H9 (cell line): ENCODE measurements at regions not wholly inside any gene's neighbourhood (a gene's known extent, or its start where the extent isn't known, plus 50 kb on each side); places are given as distances from the start of the nearest gene placed in this dataset.

ENCODE experiments used
- DNase-seq: peaks from one replicate; pipeline ENCODE4 v3.0.0-alpha.2; 2017
- H2AFZ ChIP-seq: one replicate; pipeline ENCODE4 v1.6.1; 2013; ENCODE audit warnings: mild to moderate bottlenecking, low read length, control low read depth, moderate library complexity
- H2AK5ac ChIP-seq: 2 replicates; pipeline ENCODE4 v1.6.1; 2013; ENCODE audit warnings: low read length, control low read depth, mixed read lengths; ENCODE audit not compliant: insufficient read length
- H2BK120ac ChIP-seq: one replicate; pipeline ENCODE4 v1.6.1; 2013; ENCODE audit warnings: low read depth, mild to moderate bottlenecking, low read length, control low read depth, inconsistent platforms; ENCODE audit not compliant: poor library complexity, severe bottlenecking
- H2BK12ac ChIP-seq: 2 replicates; pipeline ENCODE4 v1.6.1; 2013; ENCODE audit warnings: low read length, control low read depth, mixed read lengths, low read depth; ENCODE audit not compliant: insufficient read length
- H2BK15ac ChIP-seq: 2 replicates; pipeline ENCODE4 v1.6.1; 2013; ENCODE audit warnings: low read depth, low read length, control low read depth
- H2BK20ac ChIP-seq: one replicate; pipeline ENCODE4 v1.6.1; 2013; ENCODE audit warnings: low read depth, mild to moderate bottlenecking, low read length, control low read depth, inconsistent platforms; ENCODE audit not compliant: poor library complexity, severe bottlenecking
- H2BK5ac ChIP-seq: 2 replicates; pipeline ENCODE4 v1.6.1; 2013; ENCODE audit warnings: low read length, control low read depth, mixed read lengths; ENCODE audit not compliant: insufficient read length
- H3K14ac ChIP-seq: 2 replicates; pipeline ENCODE4 v1.6.1; 2013; ENCODE audit warnings: low read length, control low read depth; ENCODE audit not compliant: insufficient read depth
- H3K18ac ChIP-seq: 2 replicates; pipeline ENCODE4 v1.6.1; 2013; ENCODE audit warnings: low read depth, mild to moderate bottlenecking, mixed read lengths, low read length, control low read depth; ENCODE audit not compliant: insufficient read length
- H3K23ac ChIP-seq: 2 replicates; pipeline ENCODE4 v1.6.1; 2013; ENCODE audit warnings: low read length, control low read depth, mixed read lengths, low read depth; ENCODE audit not compliant: insufficient read length
- H3K23me2 ChIP-seq: 2 replicates; pipeline ENCODE4 v1.6.1; 2013; ENCODE audit warnings: low read depth, mild to moderate bottlenecking, mixed read lengths, low read length, control low read depth; ENCODE audit not compliant: insufficient read length, poor library complexity, severe bottlenecking
- H3K27ac ChIP-seq: 2 replicates; pipeline ENCODE4 v1.5.1; 2013; ENCODE audit warnings: low read length, control low read depth, mixed read lengths, low read depth; ENCODE audit not compliant: insufficient read length
- H3K27me3 ChIP-seq: 2 replicates; pipeline ENCODE4 v1.6.1; 2013; ENCODE audit warnings: low read length, control low read depth, inconsistent platforms; ENCODE audit not compliant: insufficient read depth
- H3K4ac ChIP-seq: 2 replicates; pipeline ENCODE4 v1.6.1; 2013; ENCODE audit warnings: low read depth, mild to moderate bottlenecking, control low read depth, inconsistent platforms, low read length, moderate library complexity
- H3K4me1 ChIP-seq: 2 replicates; pipeline ENCODE4 v1.6.1; 2013; ENCODE audit warnings: low read length, control low read depth, inconsistent platforms; ENCODE audit not compliant: insufficient read depth
- H3K4me2 ChIP-seq: 2 replicates; pipeline ENCODE4 v1.6.1; 2013; ENCODE audit warnings: low read length, control low read depth, mixed read lengths; ENCODE audit not compliant: insufficient read length, insufficient read depth
- H3K56ac ChIP-seq: 2 replicates; pipeline ENCODE4 v1.6.1; 2013; ENCODE audit warnings: low read depth, mild to moderate bottlenecking, mixed read lengths, low read length, control low read depth; ENCODE audit not compliant: insufficient read length
- H3K79me1 ChIP-seq: 2 replicates; pipeline ENCODE4 v1.6.1; 2013; ENCODE audit warnings: low read depth, mild to moderate bottlenecking, moderate library complexity, low read length, control low read depth, inconsistent platforms; ENCODE audit not compliant: insufficient read depth, poor library complexity, severe bottlenecking
- H3K79me2 ChIP-seq: 2 replicates; pipeline ENCODE4 v1.6.1; 2013; ENCODE audit warnings: low read length, control low read depth, inconsistent platforms; ENCODE audit not compliant: insufficient read depth
- H3K9ac ChIP-seq: 2 replicates; pipeline ENCODE4 v1.6.1; 2013; ENCODE audit warnings: low read length, control low read depth, mixed read lengths; ENCODE audit not compliant: insufficient read length; ENCODE audit errors: extremely low read depth
- H3K9me3 ChIP-seq: one replicate; pipeline ENCODE4 v1.6.1; 2013; ENCODE audit warnings: low read depth, low read length, inconsistent platforms; ENCODE audit not compliant: control insufficient read depth
- H3T11ph ChIP-seq: one replicate; pipeline ENCODE4 v1.6.1; 2013; ENCODE audit warnings: mild to moderate bottlenecking, low read length, control low read depth, inconsistent platforms
- H4K20me1 ChIP-seq: one replicate; pipeline ENCODE4 v1.6.1; 2013; ENCODE audit not compliant: control insufficient read depth, insufficient read length, insufficient read depth
- H4K5ac ChIP-seq: 2 replicates; pipeline ENCODE4 v1.6.1; 2013; ENCODE audit warnings: low read depth, mild to moderate bottlenecking, mixed read lengths, low read length, control low read depth; ENCODE audit not compliant: insufficient read length
- H4K8ac ChIP-seq: replicated peaks from 2 replicates; pipeline ENCODE4 v1.6.1; 2013; ENCODE audit warnings: low read length, control low read depth, mixed read lengths, low read depth; ENCODE audit not compliant: insufficient read length
- H4K91ac ChIP-seq: 2 replicates; pipeline ENCODE4 v1.6.1; 2013; ENCODE audit warnings: low read depth, mild to moderate bottlenecking, moderate library complexity, mixed read lengths, low read length, control low read depth; ENCODE audit not compliant: insufficient read length
- H3K27ac Mint-ChIP-seq, 3 experiments: 2 replicates in 2 of 3; 3 replicates in 1 of 3; pipeline ENCODE4 v1.8.0; 2020 to 2021; ENCODE audit warnings: mixed read lengths in 3 of 3, mild to moderate bottlenecking in 1 of 3, moderate library complexity in 1 of 3
- H3K27me3 Mint-ChIP-seq: 2 replicates; pipeline ENCODE4 v1.8.0; 2021; ENCODE audit warnings: low read depth, mild to moderate bottlenecking, moderate library complexity, mixed read lengths
- H3K36me3 Mint-ChIP-seq, 3 experiments: 2 replicates in 2 of 3; 3 replicates in 1 of 3; pipeline ENCODE4 v1.8.0; 2020 to 2021; ENCODE audit warnings: low read depth in 3 of 3, mixed read lengths in 3 of 3; ENCODE audit not compliant: insufficient read depth in 1 of 3
- H3K4me1 Mint-ChIP-seq, 2 experiments: 2 replicates each; pipeline ENCODE4 v1.8.0; 2020; ENCODE audit warnings: mixed read lengths in 2 of 2
- H3K4me3 Mint-ChIP-seq, 2 experiments: 2 replicates in 1 of 2; 3 replicates in 1 of 2; pipeline ENCODE4 v1.8.0; 2020 to 2021; ENCODE audit warnings: mild to moderate bottlenecking in 2 of 2, mixed read lengths in 2 of 2, moderate library complexity in 1 of 2
- H3K9me3 Mint-ChIP-seq, 2 experiments: 2 replicates in 1 of 2; 3 replicates in 1 of 2; pipeline ENCODE4 v1.8.0; 2020; ENCODE audit warnings: mild to moderate bottlenecking in 2 of 2, mixed read lengths in 2 of 2, moderate library complexity in 1 of 2
- WGBS: extraction: QIAGEN DNeasy Blood & Tissue Kit; methylation state at CpG from one replicate; pipeline ENCODE4 v1.1.7; 2013; ENCODE audit warnings: missing lambda C conversion rate, low lambda C conversion rate, mixed read lengths; ENCODE audit not compliant: insufficient read length; ENCODE audit errors: extremely low coverage; 5-methylcytosine and 5-hydroxymethylcytosine counted together
- TF ChIP-seq, protein P1 (sequence below): fragments of 200-600 bp; sonication (generic); conservative IDR thresholded peaks from 3 replicates; pipeline ENCODE4 v1.8.0; 2021; ENCODE audit warnings: antibody characterized with exemption, mild to moderate bottlenecking

- Histone ChIP-seq H3K79me2 (no peaks in the 10 kb centered on the region), H3K4me2 (no peak overlapping the region), H3K18ac (no peak overlapping the region), H3K23me2 (no peaks in the 10 kb centered on the region), H2BK20ac (no peak overlapping the region), H3K79me1 (no peaks in the 10 kb centered on the region), H2BK5ac (no peak overlapping the region), H3K56ac (no peak overlapping the region), H3K9ac (no peak overlapping the region), H3K9me3 (peaks cover 14% of the 10 kb centered on the region), H3K14ac (no peak overlapping the region), H3K27me3 (no peaks in the 10 kb centered on the region), H2AK5ac (no peak overlapping the region), H4K5ac (no peak overlapping the region), H3T11ph (no peak overlapping the region), H2BK12ac (no peak overlapping the region), H3K23ac (no peak overlapping the region), H3K4me1 (no peaks in the 10 kb centered on the region), H2AFZ (no peak overlapping the region), H3K27ac (no peak overlapping the region), H2BK120ac (no peak overlapping the region), H3K4ac (no peak overlapping the region), H2BK15ac (no peak overlapping the region), H4K91ac (no peak overlapping the region), H4K20me1 (no peaks in the 10 kb centered on the region), H4K8ac (no peak overlapping the region)
- Mint-ChIP-seq H3K27me3 (peaks cover 3% of the 10 kb centered on the region; the same call in 1 of the 2 replicates), H3K4me3 (no peak overlapping the region), H3K9me3 (peaks cover 4 to 48% of the 10 kb centered on the region in 2 experiments; a peak in 4 of 5 replicates), H3K27ac (no peak overlapping the region), H3K4me1 (no peaks in the 10 kb centered on the region), H3K36me3 (peaks cover 0 to 6% (median 0%) of the 10 kb centered on the region in 3 experiments; a peak in 1 of 7 replicates)
- TF ChIP-seq, protein P1, sequence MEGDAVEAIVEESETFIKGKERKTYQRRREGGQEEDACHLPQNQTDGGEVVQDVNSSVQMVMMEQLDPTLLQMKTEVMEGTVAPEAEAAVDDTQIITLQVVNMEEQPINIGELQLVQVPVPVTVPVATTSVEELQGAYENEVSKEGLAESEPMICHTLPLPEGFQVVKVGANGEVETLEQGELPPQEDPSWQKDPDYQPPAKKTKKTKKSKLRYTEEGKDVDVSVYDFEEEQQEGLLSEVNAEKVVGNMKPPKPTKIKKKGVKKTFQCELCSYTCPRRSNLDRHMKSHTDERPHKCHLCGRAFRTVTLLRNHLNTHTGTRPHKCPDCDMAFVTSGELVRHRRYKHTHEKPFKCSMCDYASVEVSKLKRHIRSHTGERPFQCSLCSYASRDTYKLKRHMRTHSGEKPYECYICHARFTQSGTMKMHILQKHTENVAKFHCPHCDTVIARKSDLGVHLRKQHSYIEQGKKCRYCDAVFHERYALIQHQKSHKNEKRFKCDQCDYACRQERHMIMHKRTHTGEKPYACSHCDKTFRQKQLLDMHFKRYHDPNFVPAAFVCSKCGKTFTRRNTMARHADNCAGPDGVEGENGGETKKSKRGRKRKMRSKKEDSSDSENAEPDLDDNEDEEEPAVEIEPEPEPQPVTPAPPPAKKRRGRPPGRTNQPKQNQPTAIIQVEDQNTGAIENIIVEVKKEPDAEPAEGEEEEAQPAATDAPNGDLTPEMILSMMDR: no peak
- no CpG with 5 or more reads among the region's 2 CpGs for WGBS
- no peak for DNase-seq
Measured at GRCh38 chrX:137195991-137196390, 162.2 kb upstream of the GPR101 start.
